ENCODE measurements at regions not wholly inside any gene's neighbourhood (a gene's known extent, or its start where the extent isn't known, plus 50 kb on each side); places are given as distances from the start of the nearest gene placed in this dataset.

- no peaks in the 10 kb centered on the region for H3K4me1 ChIP-seq (ENCODE audit: control insufficient read depth, insufficient read depth, low read length)
- H3K9ac ChIP-seq (ENCODE audit: low read length): no peak overlapping the region
- no peak overlapping the region for H3K4me3 ChIP-seq (ENCODE audit: low read length)
- H3K27ac ChIP-seq (ENCODE audit: low read depth, low read length): no peak overlapping the region
- H3K36me3 ChIP-seq (ENCODE audit: control insufficient read depth, insufficient read depth, low read length): no peaks in the 10 kb centered on the region
- no peaks in the 10 kb centered on the region for H3K27me3 ChIP-seq (ENCODE audit: control insufficient read depth, insufficient read depth, low read length)
Measured at GRCh38 chr1:72932025-72932424, 649.7 kb upstream of the NEGR1 start.

GRCh38 chr1:72930528-72930927 is 648.2 kb upstream of the NEGR1 start:
- H3K36me3 ChIP-seq (ENCODE audit: control insufficient read depth, insufficient read depth, low read length): no peaks in the 10 kb centered on the region
- H3K4me3 ChIP-seq (ENCODE audit: low read length): no peak overlapping the region
- H3K4me1 ChIP-seq (ENCODE audit: control insufficient read depth, insufficient read depth, low read length): no peaks in the 10 kb centered on the region
- no peaks in the 10 kb centered on the region for H3K27me3 ChIP-seq (ENCODE audit: control insufficient read depth, insufficient read depth, low read length)
- H3K9ac ChIP-seq (ENCODE audit: low read length): no peak overlapping the region
- H3K27ac ChIP-seq (ENCODE audit: low read depth, low read length): no peak overlapping the region

GRCh38 chr1:72918940-72919339 is 636.6 kb upstream of the NEGR1 start:
- Histone ChIP-seq H3K36me3 (ENCODE audit: control insufficient read depth, insufficient read depth, low read length) (no peaks in the 10 kb centered on the region), H3K9ac (ENCODE audit: low read length) (no peak overlapping the region), H3K27ac (ENCODE audit: low read depth, low read length) (no peak overlapping the region), H3K4me3 (ENCODE audit: low read length) (no peak overlapping the region), H3K27me3 (ENCODE audit: control insufficient read depth, insufficient read depth, low read length) (no peaks in the 10 kb centered on the region), H3K4me1 (ENCODE audit: control insufficient read depth, insufficient read depth, low read length) (no peaks in the 10 kb centered on the region)

GRCh38 chr1:72917920-72918319 is 635.6 kb upstream of the NEGR1 start:
- Histone ChIP-seq H3K4me1 (ENCODE audit: control insufficient read depth, insufficient read depth, low read length) (no peaks in the 10 kb centered on the region), H3K27ac (ENCODE audit: low read depth, low read length) (no peak overlapping the region), H3K9ac (ENCODE audit: low read length) (no peak overlapping the region), H3K27me3 (ENCODE audit: control insufficient read depth, insufficient read depth, low read length) (no peaks in the 10 kb centered on the region), H3K4me3 (ENCODE audit: low read length) (no peak overlapping the region), H3K36me3 (ENCODE audit: control insufficient read depth, insufficient read depth, low read length) (no peaks in the 10 kb centered on the region)

- no peaks in the 10 kb centered on the region for H3K4me1 ChIP-seq (ENCODE audit: control insufficient read depth, insufficient read depth, low read length)
- no peaks in the 10 kb centered on the region for H3K27me3 ChIP-seq (ENCODE audit: control insufficient read depth, insufficient read depth, low read length)
- no peak overlapping the region for H3K27ac ChIP-seq (ENCODE audit: low read depth, low read length)
- no peak overlapping the region for H3K4me3 ChIP-seq (ENCODE audit: low read length)
- no peaks in the 10 kb centered on the region for H3K36me3 ChIP-seq (ENCODE audit: control insufficient read depth, insufficient read depth, low read length)
- no peak overlapping the region for H3K9ac ChIP-seq (ENCODE audit: low read length)
Measured at GRCh38 chr1:72915581-72915980, 633.2 kb upstream of the NEGR1 start.

- Histone ChIP-seq H3K27me3 (ENCODE audit: control insufficient read depth, insufficient read depth, low read length) (no peaks in the 10 kb centered on the region), H3K4me3 (ENCODE audit: low read length) (no peak overlapping the region), H3K36me3 (ENCODE audit: control insufficient read depth, insufficient read depth, low read length) (no peaks in the 10 kb centered on the region), H3K27ac (ENCODE audit: low read depth, low read length) (no peak overlapping the region), H3K4me1 (ENCODE audit: control insufficient read depth, insufficient read depth, low read length) (no peaks in the 10 kb centered on the region), H3K9ac (ENCODE audit: low read length) (no peak overlapping the region)
Measured at GRCh38 chr1:72911656-72912055, 629.3 kb upstream of the NEGR1 start.

GRCh38 chr1:72896256-72896655 is 613.9 kb upstream of the NEGR1 start:
- Histone ChIP-seq H3K27ac (ENCODE audit: low read depth, low read length) (no peak overlapping the region), H3K4me3 (ENCODE audit: low read length) (no peak overlapping the region), H3K36me3 (ENCODE audit: control insufficient read depth, insufficient read depth, low read length) (no peaks in the 10 kb centered on the region), H3K9ac (ENCODE audit: low read length) (no peak overlapping the region), H3K27me3 (ENCODE audit: control insufficient read depth, insufficient read depth, low read length) (no peaks in the 10 kb centered on the region), H3K4me1 (ENCODE audit: control insufficient read depth, insufficient read depth, low read length) (no peaks in the 10 kb centered on the region)

GRCh38 chr1:72892461-72892860 is 610.1 kb upstream of the NEGR1 start:
- Histone ChIP-seq H3K27me3 (ENCODE audit: control insufficient read depth, insufficient read depth, low read length) (no peaks in the 10 kb centered on the region), H3K9ac (ENCODE audit: low read length) (no peak overlapping the region), H3K36me3 (ENCODE audit: control insufficient read depth, insufficient read depth, low read length) (no peaks in the 10 kb centered on the region), H3K27ac (ENCODE audit: low read depth, low read length) (no peak overlapping the region), H3K4me3 (ENCODE audit: low read length) (no peak overlapping the region), H3K4me1 (ENCODE audit: control insufficient read depth, insufficient read depth, low read length) (no peaks in the 10 kb centered on the region)

- no peak overlapping the region for H3K4me3 ChIP-seq (ENCODE audit: low read length)
- no peaks in the 10 kb centered on the region for H3K36me3 ChIP-seq (ENCODE audit: control insufficient read depth, insufficient read depth, low read length)
- H3K9ac ChIP-seq (ENCODE audit: low read length): no peak overlapping the region
- no peaks in the 10 kb centered on the region for H3K4me1 ChIP-seq (ENCODE audit: control insufficient read depth, insufficient read depth, low read length)
- H3K27ac ChIP-seq (ENCODE audit: low read depth, low read length): no peak overlapping the region
- H3K27me3 ChIP-seq (ENCODE audit: control insufficient read depth, insufficient read depth, low read length): no peaks in the 10 kb centered on the region
Measured at GRCh38 chr1:72891976-72892375, 609.6 kb upstream of the NEGR1 start.

- H3K4me1 ChIP-seq (ENCODE audit: control insufficient read depth, insufficient read depth, low read length): no peaks in the 10 kb centered on the region
Measured at GRCh38 chr1:72885841-72886240, 603.5 kb upstream of the NEGR1 start.

GRCh38 chr1:72885017-72885416 is 602.7 kb upstream of the NEGR1 start:
- Histone ChIP-seq H3K27me3 (ENCODE audit: control insufficient read depth, insufficient read depth, low read length) (no peaks in the 10 kb centered on the region), H3K9ac (ENCODE audit: low read length) (no peak overlapping the region), H3K4me1 (ENCODE audit: control insufficient read depth, insufficient read depth, low read length) (no peaks in the 10 kb centered on the region), H3K4me3 (ENCODE audit: low read length) (no peak overlapping the region), H3K36me3 (ENCODE audit: control insufficient read depth, insufficient read depth, low read length) (no peaks in the 10 kb centered on the region), H3K27ac (ENCODE audit: low read depth, low read length) (no peak overlapping the region)

More at GRCh38 chr1:72885841-72886240, 603.5 kb upstream of the NEGR1 start:
- Histone ChIP-seq H3K36me3 (ENCODE audit: control insufficient read depth, insufficient read depth, low read length) (no peaks in the 10 kb centered on the region), H3K9ac (ENCODE audit: low read length) (no peak overlapping the region), H3K4me3 (ENCODE audit: low read length) (no peak overlapping the region), H3K27me3 (ENCODE audit: control insufficient read depth, insufficient read depth, low read length) (no peaks in the 10 kb centered on the region), H3K27ac (ENCODE audit: low read depth, low read length) (no peak overlapping the region)

- H3K9ac ChIP-seq (ENCODE audit: low read length): no peak overlapping the region
- no peak overlapping the region for H3K4me3 ChIP-seq (ENCODE audit: low read length)
- H3K36me3 ChIP-seq (ENCODE audit: control insufficient read depth, insufficient read depth, low read length): no peaks in the 10 kb centered on the region
- H3K27me3 ChIP-seq (ENCODE audit: control insufficient read depth, insufficient read depth, low read length): no peaks in the 10 kb centered on the region
- H3K27ac ChIP-seq (ENCODE audit: low read depth, low read length): no peak overlapping the region
- no peaks in the 10 kb centered on the region for H3K4me1 ChIP-seq (ENCODE audit: control insufficient read depth, insufficient read depth, low read length)
Measured at GRCh38 chr1:72869873-72870272, 587.5 kb upstream of the NEGR1 start.

- Histone ChIP-seq H3K36me3 (ENCODE audit: control insufficient read depth, insufficient read depth, low read length) (no peaks in the 10 kb centered on the region), H3K4me3 (ENCODE audit: low read length) (no peak overlapping the region), H3K27ac (ENCODE audit: low read depth, low read length) (no peak overlapping the region), H3K9ac (ENCODE audit: low read length) (no peak overlapping the region), H3K4me1 (ENCODE audit: control insufficient read depth, insufficient read depth, low read length) (no peaks in the 10 kb centered on the region), H3K27me3 (ENCODE audit: control insufficient read depth, insufficient read depth, low read length) (no peaks in the 10 kb centered on the region)
Measured at GRCh38 chr1:72869441-72869840, 587.1 kb upstream of the NEGR1 start.
